RPMI8226 (cell line): ENCODE measurements at regions not wholly inside any gene's neighbourhood (a gene's known extent, or its start where the extent isn't known, plus 50 kb on each side); places are given as distances from the start of the nearest gene placed in this dataset.
"Not testable (repeated sequence)": the region's sequence is repeated elsewhere in the genome, so short reads cannot be mapped to it uniquely, and the experiment has no call there.

ENCODE experiments used
- DNase-seq: peaks from one replicate; pipeline ENCODE4 v3.0.0-alpha.2; 2015

GRCh38 chr16:32947336-32947735 is 246.7 kb upstream of the TP53TG3C start:
- DNase-seq, result not testable (repeated sequence)

DNA sequence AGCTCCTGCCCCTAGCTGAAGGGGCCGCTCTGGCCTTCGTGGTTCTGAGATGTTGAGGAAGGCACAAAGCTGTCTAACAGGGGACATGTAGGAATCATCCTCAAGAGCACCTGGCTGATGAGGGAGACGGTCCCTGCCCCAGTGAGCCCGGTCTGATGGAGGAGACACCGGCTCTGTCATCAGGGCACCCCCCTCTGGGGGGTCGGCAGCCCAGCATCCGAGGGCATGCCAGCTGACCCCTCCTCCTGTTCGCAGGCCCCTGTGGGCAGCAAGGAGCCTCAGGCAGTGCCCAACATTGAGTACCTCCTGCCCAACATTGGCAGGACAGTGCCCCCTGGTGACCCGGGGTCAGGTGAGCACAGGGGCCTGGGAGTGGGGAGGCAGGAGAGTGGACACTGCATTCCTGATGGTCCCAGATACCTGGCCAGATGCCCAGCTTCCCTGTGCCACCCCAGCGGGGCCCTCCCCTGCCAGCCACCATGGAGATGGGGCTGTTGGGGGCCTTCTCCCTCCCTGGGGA is 247.9 kb upstream of the TP53TG3C start:
- not testable (repeated sequence) for DNase-seq

- not testable (repeated sequence) for DNase-seq
These were observed 248.7 kb upstream of the TP53TG3C start for GRCh38 chr16:32945311-32945710.

DNA sequence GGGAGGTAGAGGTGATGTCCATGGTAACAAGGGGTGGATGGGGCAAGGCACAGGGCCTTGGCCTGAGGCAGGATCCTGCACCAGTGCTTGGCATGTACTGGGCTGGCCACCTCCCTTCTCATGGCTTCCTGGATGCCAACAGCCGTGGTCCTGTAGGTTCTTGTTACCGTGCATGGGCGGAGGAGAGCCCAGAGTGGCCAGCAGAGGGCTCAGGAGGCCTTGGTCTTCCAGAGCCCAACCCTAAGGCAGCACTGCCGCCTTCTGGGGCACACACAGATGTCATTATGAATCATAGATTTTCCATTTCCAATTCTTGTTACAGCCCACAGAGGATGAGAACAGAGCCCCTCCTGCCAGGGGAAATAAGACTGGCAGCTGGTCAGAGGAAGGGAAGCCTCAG is 254.2 kb upstream of the TP53TG3C start:
- not testable (repeated sequence) for DNase-seq

- peak; percentile 33 for DNase-seq
These were observed 256.1 kb upstream of the TP53TG3C start for GRCh38 chr16:32937929-32938328.

GRCh38 chr16:32932240-32933040 is 256.5 kb upstream of the TP53TG3 start:
- not testable (repeated sequence) for DNase-seq

GRCh38 chr16:32925192-32925591 is 249.2 kb upstream of the TP53TG3 start:
- DNase-seq, result not testable (repeated sequence)

- peak; percentile 45 for DNase-seq
These were observed 246.6 kb upstream of the TP53TG3 start for GRCh38 chr16:32922578-32922977.

DNA sequence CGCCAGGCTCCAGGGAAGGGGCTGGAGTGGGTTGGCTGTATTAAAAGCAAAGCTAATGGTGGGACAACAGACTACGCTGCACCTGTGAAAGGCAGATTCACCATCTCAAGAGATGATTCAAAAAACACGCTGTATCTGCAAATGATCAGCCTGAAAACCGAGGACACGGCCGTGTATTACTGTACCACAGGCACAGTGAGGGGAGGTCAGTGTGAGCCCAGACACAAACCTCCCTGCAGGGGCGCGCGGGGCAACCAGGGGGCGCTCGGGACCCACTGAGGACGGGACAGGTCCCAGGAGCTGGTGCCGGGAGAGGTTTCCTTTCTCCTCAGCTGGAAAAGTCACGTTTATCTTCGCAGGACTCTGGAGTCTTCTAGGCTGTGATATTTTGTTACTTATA is 239.4 kb upstream of the TP53TG3 start:
- DNase-seq, result not testable (repeated sequence)

GRCh38 chr16:32897782-32898181 is 221.8 kb upstream of the TP53TG3 start:
- peak; percentile 67 for DNase-seq

DNA sequence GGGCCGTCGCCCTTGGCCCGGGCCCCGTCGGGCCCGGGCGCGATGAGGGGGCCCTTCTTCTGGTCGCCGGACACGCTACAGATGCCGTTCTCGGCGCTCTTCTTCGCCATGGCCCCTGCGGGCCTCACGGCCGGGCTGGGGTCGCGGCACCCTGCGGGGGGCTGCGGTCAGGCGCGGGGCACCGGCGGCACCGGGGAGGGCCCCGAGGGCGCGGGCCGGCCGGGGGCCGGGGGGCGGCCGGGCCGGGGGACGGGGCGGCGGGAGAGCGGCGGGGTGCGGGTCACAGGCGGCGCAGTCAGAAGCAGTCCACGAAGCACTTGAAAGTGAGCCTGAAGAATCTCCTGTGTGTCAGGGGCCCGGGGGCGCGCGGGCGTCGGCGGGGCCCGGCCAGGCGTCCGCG is 209.4 kb upstream of the TP53TG3 start:
- DNase-seq, result not testable (repeated sequence)

DNA sequence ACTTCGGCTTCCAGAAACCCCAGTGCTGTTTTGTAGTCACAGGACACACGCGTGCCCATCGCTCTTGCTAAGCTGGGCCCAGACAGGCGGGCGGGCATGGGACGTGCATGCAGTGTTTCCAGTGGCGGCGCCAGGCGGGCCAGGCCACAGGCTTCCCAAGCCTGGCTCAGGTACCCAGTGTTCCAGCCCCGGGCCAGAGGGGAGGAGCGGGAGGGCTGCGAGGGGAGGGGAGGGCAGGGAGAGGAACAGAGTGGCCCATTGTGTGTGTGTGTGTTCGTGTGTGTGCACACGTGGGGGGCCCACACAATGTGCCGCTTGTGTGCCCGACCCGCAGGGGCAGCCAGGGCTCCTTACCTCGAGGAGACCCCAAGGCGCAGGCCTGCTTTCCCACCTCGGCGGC is 208.6 kb upstream of the TP53TG3 start:
- DNase-seq, result not testable (repeated sequence)

- not testable (repeated sequence) for DNase-seq
These were observed 206.4 kb upstream of the TP53TG3 start for GRCh38 chr16:32882328-32882857.

DNA sequence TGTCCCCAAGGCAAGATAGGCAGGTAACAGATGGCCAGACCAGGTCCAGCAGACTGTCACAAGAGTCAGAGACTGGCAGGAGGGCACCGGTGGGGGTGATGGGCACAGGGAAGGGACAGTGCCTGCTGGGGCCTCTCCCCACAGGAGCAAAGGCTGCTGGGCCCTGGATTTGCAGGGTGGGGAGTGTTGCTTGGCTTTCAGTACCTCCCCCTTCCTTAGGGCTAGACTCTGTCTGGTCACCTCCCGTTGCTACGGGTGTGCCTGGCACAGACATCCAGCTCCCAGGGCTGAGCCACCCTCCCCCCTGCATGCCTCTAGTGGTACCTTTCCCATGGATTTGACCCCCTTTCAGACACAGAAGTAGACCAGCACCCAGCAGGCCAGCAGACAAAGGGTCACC is 205.7 kb upstream of the TP53TG3 start:
- not testable (repeated sequence) for DNase-seq

- not testable (repeated sequence) for DNase-seq
These were observed 204.0 kb upstream of the TP53TG3 start for GRCh38 chr16:32880009-32880408.

DNA sequence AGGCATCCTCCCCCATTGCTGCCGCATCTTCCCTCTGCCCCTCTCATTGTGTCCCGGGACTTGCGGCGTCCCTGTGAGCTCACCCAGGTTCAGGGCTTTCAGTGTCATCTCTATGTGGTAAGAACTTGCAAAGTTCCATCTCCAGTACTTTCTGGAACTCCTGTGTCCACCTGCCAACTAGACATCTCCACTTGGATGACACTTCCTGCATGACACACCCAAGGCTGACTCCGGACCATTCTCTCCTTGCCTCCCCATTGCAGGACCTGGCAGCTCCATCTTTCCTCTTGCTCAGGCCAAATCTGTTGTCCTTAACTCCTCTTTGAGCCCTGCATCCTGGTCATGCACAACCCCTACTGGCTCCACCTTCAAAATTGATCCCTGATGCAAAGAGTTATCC is 200.8 kb upstream of the TP53TG3 start:
- not testable (repeated sequence) for DNase-seq

DNA sequence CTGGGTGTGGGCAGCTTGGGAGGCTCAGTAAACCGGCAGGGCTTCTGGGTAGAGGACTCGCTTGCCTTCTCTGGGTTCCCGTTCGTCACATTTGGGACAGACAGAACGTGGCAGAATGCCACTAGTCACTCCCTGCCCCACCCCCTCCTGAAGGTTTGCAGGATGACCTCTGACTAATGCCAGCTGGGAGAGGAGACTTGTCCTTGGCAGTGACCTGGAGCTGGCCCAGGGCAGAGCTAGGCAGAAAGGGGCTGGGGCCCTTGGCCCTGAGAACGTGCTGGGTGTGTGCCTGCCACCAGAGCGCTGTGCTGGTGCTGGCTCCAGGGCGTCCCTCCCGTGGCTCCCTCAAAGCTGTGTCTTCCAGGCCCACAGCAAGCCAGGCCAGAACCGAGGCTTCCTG is 197.8 kb upstream of the TP53TG3 start:
- not testable (repeated sequence) for DNase-seq

- DNase-seq, result not testable (repeated sequence)
These were observed 197.2 kb upstream of the TP53TG3 start for GRCh38 chr16:32873120-32873519.

DNA sequence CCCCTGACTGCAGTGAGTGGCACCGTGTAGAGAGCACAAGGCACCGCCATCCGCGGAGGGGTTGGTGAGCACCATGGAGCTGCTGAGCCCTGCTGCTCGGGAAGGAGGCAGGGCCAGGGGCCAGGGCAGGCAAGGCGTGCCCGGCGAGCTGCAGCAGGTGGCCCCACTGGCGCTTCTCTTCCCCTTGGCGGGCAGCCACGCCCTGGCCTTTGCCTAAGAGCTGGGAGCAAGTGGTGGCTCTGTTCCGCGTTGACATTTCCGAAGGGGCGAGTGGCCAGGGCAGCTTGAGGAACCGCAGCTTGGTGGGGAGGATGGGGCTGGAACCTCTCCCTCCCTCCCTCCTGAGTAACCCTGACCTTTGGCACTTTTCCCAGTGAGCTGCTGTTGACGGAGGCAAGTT is 194.7 kb upstream of the TP53TG3 start:
- not testable (repeated sequence) for DNase-seq

DNA sequence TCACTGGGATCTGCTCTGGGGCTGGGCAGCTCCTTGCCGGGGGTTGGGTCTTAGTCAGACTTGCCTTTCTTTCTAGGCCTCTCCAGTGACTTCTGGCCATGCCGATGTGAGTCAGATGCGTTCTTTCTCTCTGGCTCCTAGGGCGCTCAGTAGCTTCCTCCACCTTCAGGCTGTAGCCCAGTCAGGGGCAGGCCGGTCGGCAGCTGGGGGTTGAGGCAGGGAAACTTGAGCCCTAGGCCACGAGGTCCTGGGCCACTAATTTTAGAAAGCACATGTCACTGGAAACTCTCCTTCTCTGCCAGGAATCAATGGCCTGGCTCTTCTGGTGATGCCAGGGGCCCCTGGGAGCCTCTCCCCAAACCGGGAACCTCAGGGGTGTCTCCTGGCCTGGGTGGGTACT is 192.4 kb upstream of the TP53TG3 start:
- DNase-seq, result not testable (repeated sequence)

DNA sequence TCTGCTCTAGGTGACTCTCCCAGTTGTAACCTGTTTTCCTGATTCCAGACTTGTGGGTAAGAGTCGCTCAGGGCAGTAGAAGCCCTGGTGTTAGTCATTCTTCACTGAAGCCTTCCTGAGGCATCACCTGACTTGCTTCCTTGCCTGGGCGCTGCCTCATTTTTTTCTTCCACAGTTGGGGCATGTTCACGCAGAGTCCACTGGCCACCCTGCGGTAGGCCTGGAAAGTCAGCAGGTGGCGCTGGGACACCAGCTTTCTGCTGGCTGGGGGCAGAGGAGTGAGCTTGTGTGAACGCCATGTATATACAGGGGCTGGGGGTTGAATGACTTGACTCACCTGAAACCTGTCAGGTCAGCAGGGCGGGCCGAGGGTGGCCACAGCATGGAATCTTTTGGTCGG is 189.3 kb upstream of the TP53TG3 start:
- DNase-seq, result not testable (repeated sequence)

- DNase-seq, result not testable (repeated sequence)
These were observed 185.7 kb upstream of the TP53TG3 start for GRCh38 chr16:32861476-32862201.

DNA sequence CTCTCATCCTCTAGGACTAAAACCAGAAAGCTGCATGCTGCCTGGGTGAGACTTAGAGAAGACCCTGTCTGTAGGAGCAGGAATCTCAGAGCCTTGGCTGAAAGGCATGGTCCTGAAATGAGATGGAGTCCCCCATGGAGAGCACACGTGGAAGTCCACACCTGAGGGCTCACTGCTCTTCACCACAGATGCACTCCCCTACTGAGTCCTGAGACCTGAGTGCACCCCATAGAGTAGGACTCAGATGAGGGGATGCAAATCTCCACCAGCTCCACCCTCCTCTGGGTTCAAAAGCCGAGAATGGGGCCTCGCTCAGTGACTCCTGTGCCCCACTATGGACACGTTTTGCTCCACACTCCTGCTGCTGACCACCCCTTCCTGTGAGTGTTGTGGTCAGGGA is 171.4 kb upstream of the TP53TG3 start:
- DNase-seq, result not testable (repeated sequence)
